ENCODE measurements at regions not wholly inside any gene's neighbourhood (a gene's known extent, or its start where the extent isn't known, plus 50 kb on each side); places are given as distances from the start of the nearest gene placed in this dataset.

DNA sequence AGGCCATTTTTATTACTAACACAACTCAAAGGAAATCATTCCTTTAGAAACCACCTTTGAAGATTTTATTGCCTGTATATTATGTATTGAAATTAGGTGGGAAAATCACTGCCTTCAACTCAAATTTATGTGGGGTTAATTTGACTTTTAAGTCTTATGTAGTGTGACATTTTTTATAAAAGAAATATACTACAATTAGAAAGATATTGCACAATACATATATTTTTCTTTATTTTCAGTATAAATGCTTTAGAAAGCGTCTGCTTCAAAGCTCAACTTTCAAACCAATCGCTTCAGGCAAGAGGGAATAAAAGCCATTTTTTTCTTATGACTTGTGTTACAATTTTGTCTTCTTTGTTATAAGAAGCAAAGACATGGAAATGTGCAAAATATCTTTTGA, 337.4 kb upstream of the ZWINT start:
- no peak overlapping the region for H3K4me3 ChIP-seq (ENCODE audit: low read depth, low read length)
- TF ChIP-seq, protein P1, sequence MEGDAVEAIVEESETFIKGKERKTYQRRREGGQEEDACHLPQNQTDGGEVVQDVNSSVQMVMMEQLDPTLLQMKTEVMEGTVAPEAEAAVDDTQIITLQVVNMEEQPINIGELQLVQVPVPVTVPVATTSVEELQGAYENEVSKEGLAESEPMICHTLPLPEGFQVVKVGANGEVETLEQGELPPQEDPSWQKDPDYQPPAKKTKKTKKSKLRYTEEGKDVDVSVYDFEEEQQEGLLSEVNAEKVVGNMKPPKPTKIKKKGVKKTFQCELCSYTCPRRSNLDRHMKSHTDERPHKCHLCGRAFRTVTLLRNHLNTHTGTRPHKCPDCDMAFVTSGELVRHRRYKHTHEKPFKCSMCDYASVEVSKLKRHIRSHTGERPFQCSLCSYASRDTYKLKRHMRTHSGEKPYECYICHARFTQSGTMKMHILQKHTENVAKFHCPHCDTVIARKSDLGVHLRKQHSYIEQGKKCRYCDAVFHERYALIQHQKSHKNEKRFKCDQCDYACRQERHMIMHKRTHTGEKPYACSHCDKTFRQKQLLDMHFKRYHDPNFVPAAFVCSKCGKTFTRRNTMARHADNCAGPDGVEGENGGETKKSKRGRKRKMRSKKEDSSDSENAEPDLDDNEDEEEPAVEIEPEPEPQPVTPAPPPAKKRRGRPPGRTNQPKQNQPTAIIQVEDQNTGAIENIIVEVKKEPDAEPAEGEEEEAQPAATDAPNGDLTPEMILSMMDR (conservative IDR thresholded peaks at IDR 0.05; ENCODE audit: low read depth, low read length) = no peak
- DNase-seq (ENCODE audit: low read depth) = no peak

DNA sequence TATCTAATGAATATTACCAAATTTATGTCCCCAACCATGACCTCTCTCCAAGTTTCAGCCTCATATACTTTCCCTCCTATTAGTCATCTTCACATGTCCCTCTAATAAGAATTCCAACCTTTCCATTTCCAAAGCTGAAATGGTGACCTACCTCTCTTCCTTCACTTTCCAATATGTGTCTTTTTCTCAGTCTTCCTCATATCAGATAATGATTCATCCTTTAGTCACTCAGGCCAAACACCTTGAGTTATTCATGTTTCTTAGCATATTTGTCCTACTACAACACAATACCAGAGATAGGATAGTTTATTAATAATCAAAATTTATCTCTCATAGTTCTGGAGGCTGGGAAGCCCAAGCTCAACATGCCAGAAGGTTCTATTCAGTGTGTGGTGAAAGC, 318.5 kb upstream of the ZWINT start:
- no peak for DNase-seq (ENCODE audit: low read depth)
- H3K4me3 ChIP-seq (ENCODE audit: low read depth, low read length) = no peak overlapping the region
- TF ChIP-seq, protein P1 (conservative IDR thresholded peaks at IDR 0.05; ENCODE audit: low read depth, low read length) = no peak

DNA sequence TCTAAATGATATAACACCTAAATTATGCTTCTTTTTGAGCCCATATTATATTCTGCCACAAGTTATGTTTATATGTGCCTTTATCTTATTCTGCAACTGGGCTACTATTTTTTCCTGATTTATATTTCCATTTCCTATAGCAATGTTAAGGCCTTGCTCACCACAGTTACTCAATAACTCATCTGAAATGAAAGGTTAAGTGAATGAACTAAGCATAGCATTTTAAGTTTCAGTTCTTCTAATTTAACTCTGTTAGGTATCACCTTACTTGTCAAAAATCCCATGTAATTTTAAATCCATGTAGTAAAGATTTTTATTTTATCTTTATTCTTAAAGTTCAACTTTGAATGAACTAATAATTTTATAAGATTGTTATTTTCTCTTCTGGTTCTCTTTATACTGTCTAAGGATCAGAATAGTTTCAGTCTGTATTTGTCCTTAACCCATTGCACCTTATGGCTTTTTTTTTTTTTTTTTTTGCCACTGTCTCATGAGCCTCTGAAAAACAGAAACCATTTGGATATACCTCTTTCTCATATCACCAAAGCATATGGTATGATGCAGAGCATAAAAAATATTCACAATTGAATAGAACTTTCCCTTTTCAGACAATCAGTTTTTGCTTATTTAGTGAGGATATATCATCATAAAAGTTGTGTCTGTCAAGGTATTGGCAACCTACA, 301.8 kb upstream of the ZWINT start:
- DNase-seq (ENCODE audit: low read depth) = no peak
- TF ChIP-seq, protein P1 (conservative IDR thresholded peaks at IDR 0.05; ENCODE audit: low read depth, low read length) = no peak
- H3K4me3 ChIP-seq (ENCODE audit: low read depth, low read length) = no peak overlapping the region

DNA sequence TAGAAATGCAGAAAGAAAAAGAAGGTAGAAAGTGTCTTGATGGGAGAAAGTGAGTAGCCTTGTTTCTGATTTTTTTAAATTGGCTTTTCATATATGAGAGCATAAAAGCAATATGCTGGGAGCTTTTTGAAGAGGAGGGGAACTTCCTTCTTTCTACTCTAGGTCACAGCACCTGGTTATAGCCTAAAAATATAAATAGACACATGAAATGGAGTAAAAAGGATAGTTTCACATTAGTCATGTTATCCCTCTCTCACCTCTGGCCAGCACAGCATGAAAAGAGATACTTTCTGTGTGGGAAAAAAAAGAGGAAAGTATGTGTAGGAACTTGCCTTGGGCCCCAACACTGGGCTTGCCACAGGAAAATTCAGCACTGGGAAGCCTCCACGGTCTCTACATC, 292.2 kb upstream of the ZWINT start:
- TF ChIP-seq, protein P1 (conservative IDR thresholded peaks at IDR 0.05; ENCODE audit: low read depth, low read length) = no peak

DNA sequence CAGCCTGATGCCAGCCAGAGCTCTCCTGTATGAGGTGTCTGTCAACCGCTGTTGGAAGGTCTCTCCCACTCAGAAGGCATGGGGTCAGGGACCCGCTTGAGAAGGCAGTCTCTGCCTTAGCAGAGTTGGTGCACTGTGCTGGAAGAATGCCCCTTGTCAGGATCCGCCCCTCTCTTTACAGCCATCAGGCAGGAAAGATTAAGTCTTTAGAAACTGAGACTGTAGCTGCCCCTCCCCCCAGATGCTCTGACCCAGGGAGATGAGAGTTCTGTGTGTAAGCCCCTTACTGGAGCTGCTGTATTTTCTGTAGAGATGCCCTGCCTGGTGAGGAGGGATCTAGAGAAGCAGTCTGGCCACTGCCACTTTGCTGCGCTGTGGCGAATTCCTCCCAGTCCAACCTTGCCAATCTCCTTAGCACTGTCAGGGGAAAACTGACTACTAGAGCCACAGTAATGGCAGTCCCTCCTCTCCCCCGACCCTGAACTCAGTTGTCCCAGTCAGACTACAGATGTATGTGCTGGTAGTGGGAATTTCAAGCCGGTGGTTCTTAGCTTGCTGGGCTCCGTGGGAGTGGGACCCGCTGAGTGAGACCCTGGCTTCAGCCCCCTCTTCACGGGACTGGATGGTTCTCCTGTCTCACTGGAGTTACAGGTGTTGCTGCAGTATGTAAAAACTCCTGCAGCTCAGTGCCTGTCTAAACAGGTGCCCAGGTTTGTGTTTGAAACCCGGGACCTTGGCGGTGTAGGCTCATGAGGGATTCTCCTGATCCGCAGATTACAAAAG, 285.5 kb upstream of the ZWINT start:
- no peak overlapping the region for H3K4me3 ChIP-seq (ENCODE audit: low read depth, low read length)
- DNase-seq (ENCODE audit: low read depth) = no peak
- TF ChIP-seq, protein P1 (conservative IDR thresholded peaks at IDR 0.05; ENCODE audit: low read depth, low read length) = no peak

More for the DNA sequence above, 292.2 kb upstream of the ZWINT start:
- H3K4me3 ChIP-seq (ENCODE audit: low read depth, low read length) = no peak overlapping the region
- no peak for DNase-seq (ENCODE audit: low read depth)

DNA sequence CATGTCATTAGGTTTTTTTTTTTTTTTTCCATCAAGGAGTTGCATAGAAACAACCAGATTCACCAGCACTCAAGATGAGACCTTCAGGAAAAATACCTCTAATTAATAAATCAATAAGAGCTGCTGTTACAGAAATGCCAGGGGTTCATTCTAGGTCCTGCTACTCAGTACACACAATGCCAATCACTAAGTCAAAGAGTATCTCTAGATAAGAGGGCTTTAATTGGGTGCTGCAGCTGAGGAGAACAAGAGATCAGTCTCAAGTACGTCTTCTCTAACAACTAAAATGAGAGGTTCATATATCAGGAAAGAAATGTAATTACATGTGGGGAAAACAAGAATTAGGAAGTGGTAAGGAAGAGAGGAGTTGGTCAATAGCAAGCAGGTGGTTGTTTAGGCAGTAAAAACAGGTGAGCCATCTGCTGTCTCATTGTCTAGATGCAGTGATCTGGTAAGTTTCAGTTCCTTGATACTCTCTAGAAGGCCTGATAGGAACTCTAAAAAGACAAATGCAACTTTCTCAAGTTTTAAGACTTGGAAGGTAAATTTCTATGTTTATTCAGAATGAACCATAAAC, 272.9 kb upstream of the ZWINT start:
- no peak for DNase-seq (ENCODE audit: low read depth)
- TF ChIP-seq, protein P1 (conservative IDR thresholded peaks at IDR 0.05; ENCODE audit: low read depth, low read length) = no peak
- H3K4me3 ChIP-seq (ENCODE audit: low read depth, low read length) = no peak overlapping the region

All from epithelial cell of proximal tubule (primary cell).